H1 (cell line): ENCODE measurements at regions not wholly inside any gene's neighbourhood (a gene's known extent, or its start where the extent isn't known, plus 50 kb on each side); places are given as distances from the start of the nearest gene placed in this dataset.

Experiments
- CTCF ChIA-PET: fragments of 300-600 bp; sonication (Branson Sonifier 250); formaldehyde crosslinking; loops from one replicate; lab custom pipeline; 2021; ENCODE audit not compliant: partially characterized antibody; lab: Charles Lee
- POLR2A ChIA-PET: fragments of 300-600 bp; sonication (Branson Sonifier 250); formaldehyde crosslinking; loops from one replicate; lab custom pipeline; 2021; ENCODE audit warnings: inconsistent platforms; ENCODE audit not compliant: partially characterized antibody; lab: Charles Lee
- DNase-seq, 2 experiments: peaks; one replicate each; pipeline versions ENCODE4 v3.0.0 to v3.0.0-alpha.2; 2010 to 2022; ENCODE audit warnings: low spot score in 2 of 2, low read depth in 1 of 2, mixed read lengths in 1 of 2
- FAIRE-seq: peaks from 2 replicates; lab custom pipeline; 2011; peaks lifted over from hg19 to GRCh38; lab: Jason Lieb, UNC
- H2AFZ ChIP-seq: 2 replicates; pipeline ENCODE4 v1.8.1; 2012; ENCODE audit warnings: low read length, inconsistent platforms
- H2AK5ac ChIP-seq: 2 replicates; pipeline ENCODE4 v1.6.1; 2013; ENCODE audit warnings: low read depth, low read length
- H2BK120ac ChIP-seq: replicated peaks from 2 replicates; pipeline ENCODE3; 2013; ENCODE audit warnings: low read depth, low read length, inconsistent platforms
- H2BK12ac ChIP-seq: 2 replicates; pipeline ENCODE4 v1.6.1; 2013; ENCODE audit warnings: low read depth, low read length
- H2BK15ac ChIP-seq: 2 replicates; pipeline ENCODE4 v1.6.1; 2013; ENCODE audit warnings: low read length
- H2BK20ac ChIP-seq: 2 replicates; pipeline ENCODE4 v1.6.1; 2013; ENCODE audit warnings: low read length
- H2BK5ac ChIP-seq: 2 replicates; pipeline ENCODE4 v1.6.1; 2013; ENCODE audit warnings: low read depth, low read length
- H3K14ac ChIP-seq: 2 replicates; pipeline ENCODE4 v1.6.1; 2013; ENCODE audit warnings: inconsistent platforms; ENCODE audit not compliant: insufficient read length
- H3K18ac ChIP-seq: 2 replicates; pipeline ENCODE4 v1.6.1; 2013; ENCODE audit warnings: low read length; ENCODE audit errors: extremely low read depth
- H3K23ac ChIP-seq: 2 replicates; pipeline ENCODE4 v1.6.1; 2013; ENCODE audit warnings: inconsistent platforms; ENCODE audit not compliant: insufficient read length
- H3K23me2 ChIP-seq: 2 replicates; pipeline ENCODE4 v1.6.1; 2013; ENCODE audit warnings: low read depth, low read length
- H3K27ac ChIP-seq: 2 replicates; pipeline ENCODE4 v1.6.1; 2011; ENCODE audit warnings: low read depth, low read length, inconsistent platforms
- H3K27me3 ChIP-seq, 4 experiments: replicated peaks in 1 of 4; 1 replicate in 1 of 4; 2 replicates in 3 of 4; pipeline versions ENCODE4 v1.6.1 to v1.8.1; 2011 to 2013; ENCODE audit warnings: low read length in 3 of 4, mild to moderate bottlenecking in 3 of 4, inconsistent platforms in 2 of 4, mixed read lengths in 2 of 4, moderate library complexity in 1 of 4; ENCODE audit not compliant: control insufficient read depth in 3 of 4, insufficient read depth in 3 of 4; ENCODE audit errors: extremely low read depth in 1 of 4
- H3K36me3 ChIP-seq, 4 experiments: 2 replicates each; pipeline versions ENCODE4 v1.6.1 to v1.8.1; 2011 to 2013; ENCODE audit warnings: mild to moderate bottlenecking in 4 of 4, low read length in 3 of 4, moderate library complexity in 2 of 4, control low read depth in 1 of 4, inconsistent platforms in 1 of 4; ENCODE audit not compliant: insufficient read depth in 4 of 4, control insufficient read depth in 2 of 4
- H3K4ac ChIP-seq: replicated peaks from 2 replicates; pipeline ENCODE3; 2013; ENCODE audit warnings: low read length, low read depth, mixed read lengths, inconsistent platforms; ENCODE audit not compliant: insufficient read length
- H3K4me1 ChIP-seq, 4 experiments: replicated peaks in 1 of 4; 1 replicate in 1 of 4; 2 replicates in 3 of 4; pipeline versions ENCODE4 v1.6.1 to v1.8.1; 2011 to 2013; ENCODE audit warnings: low read length in 3 of 4, inconsistent platforms in 2 of 4, mixed read lengths in 1 of 4; ENCODE audit not compliant: insufficient read depth in 4 of 4, control insufficient read depth in 3 of 4
- H3K4me2 ChIP-seq, 2 experiments: 2 replicates each; pipeline versions ENCODE4 v1.6.1 to v1.8.1; 2011 to 2013; ENCODE audit warnings: low read depth in 2 of 2, low read length in 2 of 2, control low read depth in 1 of 2, inconsistent platforms in 1 of 2, mild to moderate bottlenecking in 1 of 2; ENCODE audit not compliant: insufficient read depth in 1 of 2
- H3K4me3 ChIP-seq, 4 experiments: fragments of 200-600, 300-600 bp in 1 of 4; sonication (generic), shearing (Covaris generic), sonication (Bioruptor Twin) in 1 of 4; 2 replicates each; pipeline versions ENCODE4 v1.5.1 to v1.8.1; 2011 to 2016; ENCODE audit warnings: low read length in 4 of 4, low read depth in 3 of 4, control low read depth in 2 of 4, inconsistent platforms in 2 of 4, mild to moderate bottlenecking in 2 of 4, mixed read lengths in 1 of 4, moderate library complexity in 1 of 4; ENCODE audit not compliant: insufficient read depth in 2 of 4; ENCODE audit errors: extremely low read depth in 1 of 4
- H3K56ac ChIP-seq: replicated peaks from 2 replicates; pipeline ENCODE3; 2013; ENCODE audit warnings: low read depth, mild to moderate bottlenecking, mixed read lengths, low read length, inconsistent platforms; ENCODE audit not compliant: insufficient read length
- H3K79me1 ChIP-seq: 2 replicates; pipeline ENCODE4 v1.6.1; 2013; ENCODE audit warnings: low read depth, low read length, control low read depth
- H3K79me2 ChIP-seq, 2 experiments: 2 replicates each; pipeline versions ENCODE4 v1.6.1 to v1.8.1; 2012 to 2013; ENCODE audit warnings: low read length in 2 of 2, mild to moderate bottlenecking in 2 of 2, inconsistent platforms in 1 of 2; ENCODE audit not compliant: insufficient read depth in 2 of 2, control insufficient read depth in 1 of 2
- H3K9ac ChIP-seq, 4 experiments: replicated peaks in 1 of 4; 1 replicate in 1 of 4; 2 replicates in 3 of 4; pipeline versions ENCODE4 v1.6.1 to v1.8.1; 2011 to 2013; ENCODE audit warnings: low read depth in 3 of 4, low read length in 3 of 4, control low read depth in 2 of 4, mild to moderate bottlenecking in 2 of 4, moderate library complexity in 2 of 4, inconsistent platforms in 1 of 4; ENCODE audit errors: extremely low read depth in 1 of 4
- H3K9me3 ChIP-seq, 2 experiments: 2 replicates each; pipeline versions ENCODE4 v1.6.1 to v1.8.1; 2012 to 2013; ENCODE audit warnings: mild to moderate bottlenecking in 2 of 2, moderate library complexity in 2 of 2, control low read depth in 1 of 2, inconsistent platforms in 1 of 2, low read depth in 1 of 2, low read length in 1 of 2, mixed read lengths in 1 of 2; ENCODE audit not compliant: insufficient read depth in 2 of 2
- H4K20me1 ChIP-seq, 2 experiments: replicated peaks in 1 of 2; 2 replicates each; pipeline versions ENCODE3 to v1.8.1; 2011 to 2013; ENCODE audit warnings: inconsistent platforms in 2 of 2, low read length in 2 of 2, mild to moderate bottlenecking in 1 of 2; ENCODE audit not compliant: insufficient read depth in 2 of 2, control insufficient read depth in 1 of 2
- H4K5ac ChIP-seq: 2 replicates; pipeline ENCODE4 v1.6.1; 2013; ENCODE audit warnings: low read length, low read depth, mixed read lengths, inconsistent platforms; ENCODE audit not compliant: insufficient read length
- H4K8ac ChIP-seq: 2 replicates; pipeline ENCODE4 v1.8.0; 2013; ENCODE audit warnings: mild to moderate bottlenecking, moderate library complexity, low read length, inconsistent platforms; ENCODE audit not compliant: insufficient read depth; ENCODE audit errors: extremely low read depth
- H4K91ac ChIP-seq: replicated peaks from 2 replicates; pipeline ENCODE3; 2013; ENCODE audit warnings: low read length, mixed read lengths, inconsistent platforms; ENCODE audit not compliant: insufficient read length
- CEBPB ChIP-seq: IDR thresholded peaks from 2 replicates; pipeline ENCODE4 v1.6.1; 2012; ENCODE audit warnings: low read depth, low read length
- HDAC6 ChIP-seq: IDR thresholded peaks from one replicate; pipeline ENCODE4 v1.7.1; 2012; ENCODE audit warnings: low read depth, mild to moderate bottlenecking, inconsistent platforms, low read length, moderate library complexity
- POLR2AphosphoS5 ChIP-seq: IDR thresholded peaks from 2 replicates; pipeline ENCODE4 v1.6.1; 2011; ENCODE audit warnings: low read depth, low read length
- RAD21 ChIP-seq, 2 experiments: IDR thresholded peaks in 1 of 2; conservative IDR thresholded peaks in 1 of 2; 2 replicates each; pipeline ENCODE4 v1.6.1; 2011; ENCODE audit warnings: low read depth in 2 of 2, low read length in 2 of 2, improper control_type of control experiment in 1 of 2, inconsistent platforms in 1 of 2, mild to moderate bottlenecking in 1 of 2, moderate library complexity in 1 of 2
- TBP ChIP-seq: IDR thresholded peaks from 2 replicates; pipeline ENCODE4 v1.6.1; 2011; ENCODE audit warnings: low read depth, low read length, improper control_type of control experiment
- WGBS, 2 experiments: shearing (Covaris generic) in 1 of 2; methylation state at CpG; one replicate each; pipeline versions ENCODE4 v1.1.6 to v1.1.7; 2013 to 2015; ENCODE audit warnings: low lambda C conversion rate in 2 of 2, mixed read lengths in 2 of 2, inconsistent platforms in 1 of 2, low coverage in 1 of 2, missing lambda C conversion rate in 1 of 2; ENCODE audit not compliant: insufficient replicate concordance in 2 of 2, insufficient coverage in 1 of 2, insufficient read length in 1 of 2; ENCODE audit errors: extremely low coverage in 1 of 2, missing lambda C conversion rate in 1 of 2; 5-methylcytosine and 5-hydroxymethylcytosine counted together
- TF ChIP-seq, protein P1 (sequence below): IDR thresholded peaks from 2 replicates; pipeline ENCODE4 v1.6.1; 2012; ENCODE audit warnings: inconsistent platforms
- TF ChIP-seq, protein P2 (sequence below): IDR thresholded peaks from 2 replicates; pipeline ENCODE4 v1.6.1; 2012; ENCODE audit warnings: low read length, inconsistent platforms

DNA sequence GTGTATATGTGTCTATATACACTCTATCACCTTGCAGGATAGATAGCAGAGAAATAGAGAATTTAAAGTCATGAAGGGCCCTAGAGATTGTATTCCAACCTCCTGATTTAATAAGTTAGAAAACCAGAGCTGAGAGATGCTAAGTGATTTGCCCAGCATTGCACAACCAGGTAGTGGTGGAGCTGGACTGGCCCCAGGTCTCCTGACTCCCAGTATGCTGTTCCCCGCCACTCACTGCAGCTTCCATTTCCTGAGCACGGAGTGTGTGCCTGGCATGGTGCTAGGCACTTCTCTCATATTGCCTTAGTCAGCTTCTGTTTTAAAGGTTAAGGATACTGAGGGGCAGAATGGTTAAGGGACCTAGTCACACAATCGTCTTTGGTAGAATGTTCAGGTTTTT lies 129.4 kb upstream of the KLHL25 start:
- H3K23me2 ChIP-seq = no peaks in the 10 kb centered on the region
- H3K23ac ChIP-seq = no peak overlapping the region
- H3K56ac ChIP-seq = no peak overlapping the region
- POLR2A ChIA-PET = no interaction called here
- no peak overlapping the region for H3K4me3 ChIP-seq
- no peak for DNase-seq
- H3K9ac ChIP-seq = no peak overlapping the region
- H3K79me2 ChIP-seq = no peaks in the 10 kb centered on the region
- H4K20me1 ChIP-seq = no peaks in the 10 kb centered on the region
- no peak overlapping the region for H4K91ac ChIP-seq
- H3K36me3 ChIP-seq = no peaks in the 10 kb centered on the region
- CTCF ChIA-PET = interaction anchor here (1.0 to 1.8 kb wide), 3 partner anchors 9 to 64 kb away, joined by 3 to 4 read pairs (median 4); no protein-coding TSS in a partner anchor
- no peak overlapping the region for H3K14ac ChIP-seq
- H3K27me3 ChIP-seq = no peaks in the 10 kb centered on the region
- H2AK5ac ChIP-seq = no peak overlapping the region
- no peak overlapping the region for H4K5ac ChIP-seq
- H3K4me2 ChIP-seq = no peak overlapping the region
- H3K4me1 ChIP-seq = peaks cover 2 to 13% (median 9%) of the 10 kb centered on the region in 4 experiments; a peak in 5 of 7 replicates
- no peak overlapping the region for H2AFZ ChIP-seq
- WGBS, 2 experiments = 98% methylated on average over 3 of the region's 3 CpGs; no CpG with 5 or more reads in 1 of the 2 experiments
- no peak overlapping the region for H2BK120ac ChIP-seq
- no peak overlapping the region for H2BK15ac ChIP-seq
- peak overlapping the region; percentile 21; the same call in 1 of the 2 replicates for H2BK20ac ChIP-seq
- 0 out of 4 replicates have a peak, but pooled peaks cover 0 to 5% of the 10 kb centered on the region in 2 experiments for H3K9me3 ChIP-seq
- TF ChIP-seq, protein P1, sequence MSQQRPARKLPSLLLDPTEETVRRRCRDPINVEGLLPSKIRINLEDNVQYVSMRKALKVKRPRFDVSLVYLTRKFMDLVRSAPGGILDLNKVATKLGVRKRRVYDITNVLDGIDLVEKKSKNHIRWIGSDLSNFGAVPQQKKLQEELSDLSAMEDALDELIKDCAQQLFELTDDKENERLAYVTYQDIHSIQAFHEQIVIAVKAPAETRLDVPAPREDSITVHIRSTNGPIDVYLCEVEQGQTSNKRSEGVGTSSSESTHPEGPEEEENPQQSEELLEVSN = no peak
- TF ChIP-seq, protein P2, sequence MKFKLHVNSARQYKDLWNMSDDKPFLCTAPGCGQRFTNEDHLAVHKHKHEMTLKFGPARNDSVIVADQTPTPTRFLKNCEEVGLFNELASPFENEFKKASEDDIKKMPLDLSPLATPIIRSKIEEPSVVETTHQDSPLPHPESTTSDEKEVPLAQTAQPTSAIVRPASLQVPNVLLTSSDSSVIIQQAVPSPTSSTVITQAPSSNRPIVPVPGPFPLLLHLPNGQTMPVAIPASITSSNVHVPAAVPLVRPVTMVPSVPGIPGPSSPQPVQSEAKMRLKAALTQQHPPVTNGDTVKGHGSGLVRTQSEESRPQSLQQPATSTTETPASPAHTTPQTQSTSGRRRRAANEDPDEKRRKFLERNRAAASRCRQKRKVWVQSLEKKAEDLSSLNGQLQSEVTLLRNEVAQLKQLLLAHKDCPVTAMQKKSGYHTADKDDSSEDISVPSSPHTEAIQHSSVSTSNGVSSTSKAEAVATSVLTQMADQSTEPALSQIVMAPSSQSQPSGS = no peak
- no peak for TF ChIP-seq TBP
- no peak for TF ChIP-seq RAD21 (IDR thresholded peaks at IDR 0.05 in 1 of 2, conservative IDR thresholded peaks at IDR 0.05 in 1 of 2; ENCODE audit: low read depth in 2 of 2, low read length in 2 of 2)
- TF ChIP-seq CEBPB = no peak
- TF ChIP-seq HDAC6 = no peak
- TF ChIP-seq POLR2AphosphoS5 = no peak
- H3K18ac ChIP-seq = no peak overlapping the region
- no peak overlapping the region for H3K27ac ChIP-seq
- H2BK5ac ChIP-seq = no peak overlapping the region
- no peaks in the 10 kb centered on the region for H3K79me1 ChIP-seq
- H4K8ac ChIP-seq = no peak overlapping the region
- H2BK12ac ChIP-seq = no peak overlapping the region
- no peak overlapping the region for H3K4ac ChIP-seq
- no peak for FAIRE-seq
